ENCODE measurements at regions not wholly inside any gene's neighbourhood (a gene's known extent, or its start where the extent isn't known, plus 50 kb on each side); places are given as distances from the start of the nearest gene placed in this dataset.

GRCh38 chr9:91119142-91119541 is 242.6 kb downstream of the AUH start:
- no peak for DNase-seq (ENCODE audit: low read depth in 1 of 2, low spot score in 1 of 2)
- Histone ChIP-seq H3K27ac (replicated peaks) (no peak overlapping the region), H3K4me3 (replicated peaks; ENCODE audit: insufficient read depth, low read length) (no peak overlapping the region), H3K27me3 (ENCODE audit: insufficient read depth, poor library complexity, severe bottlenecking) (no peaks in the 10 kb centered on the region)
- TF ChIP-seq GABPA (IDR thresholded peaks at IDR 0.05; ENCODE audit: low read depth) (no peak), CTCF (IDR thresholded peaks at IDR 0.05; ENCODE audit: insufficient read depth, low read length) (no peak), SPI1 (IDR thresholded peaks at IDR 0.05; ENCODE audit: borderline replicate concordance, low read depth) (no peak), POLR2AphosphoS5 (IDR thresholded peaks at IDR 0.05; ENCODE audit: low read depth) (no peak), REST (IDR thresholded peaks at IDR 0.05; ENCODE audit: insufficient replicate concordance, low read depth) (no peak)

GRCh38 chr9:91119679-91120078 is 242.0 kb downstream of the AUH start:
- H3K27me3 ChIP-seq (ENCODE audit: insufficient read depth, poor library complexity, severe bottlenecking): no peaks in the 10 kb centered on the region
- DNase-seq (ENCODE audit: low read depth in 1 of 2, low spot score in 1 of 2): no peak
- no peak for TF ChIP-seq REST (IDR thresholded peaks at IDR 0.05; ENCODE audit: insufficient replicate concordance, low read depth)
- no peak for TF ChIP-seq POLR2AphosphoS5 (IDR thresholded peaks at IDR 0.05; ENCODE audit: low read depth)
- no peak for TF ChIP-seq CTCF (IDR thresholded peaks at IDR 0.05; ENCODE audit: insufficient read depth, low read length)
- no peak for TF ChIP-seq GABPA (IDR thresholded peaks at IDR 0.05; ENCODE audit: low read depth)
- no peak for TF ChIP-seq SPI1 (IDR thresholded peaks at IDR 0.05; ENCODE audit: borderline replicate concordance, low read depth)
- H3K27ac ChIP-seq (replicated peaks): no peak overlapping the region
- H3K4me3 ChIP-seq (replicated peaks; ENCODE audit: insufficient read depth, low read length): no peak overlapping the region

GRCh38 chr9:91120200-91120599 is 241.5 kb downstream of the AUH start:
- Histone ChIP-seq H3K27me3 (ENCODE audit: insufficient read depth, poor library complexity, severe bottlenecking) (no peaks in the 10 kb centered on the region), H3K27ac (replicated peaks) (no peak overlapping the region), H3K4me3 (replicated peaks; ENCODE audit: insufficient read depth, low read length) (no peak overlapping the region)
- no peak for DNase-seq (ENCODE audit: low read depth in 1 of 2, low spot score in 1 of 2)
- TF ChIP-seq GABPA (IDR thresholded peaks at IDR 0.05; ENCODE audit: low read depth) (no peak), SPI1 (IDR thresholded peaks at IDR 0.05; ENCODE audit: borderline replicate concordance, low read depth) (no peak), REST (IDR thresholded peaks at IDR 0.05; ENCODE audit: insufficient replicate concordance, low read depth) (no peak), CTCF (IDR thresholded peaks at IDR 0.05; ENCODE audit: insufficient read depth, low read length) (no peak), POLR2AphosphoS5 (IDR thresholded peaks at IDR 0.05; ENCODE audit: low read depth) (no peak)

Measured in HL-60 (cell line).